Calu3 (cell line): ENCODE measurements at regions not wholly inside any gene's neighbourhood (a gene's known extent, or its start where the extent isn't known, plus 50 kb on each side); places are given as distances from the start of the nearest gene placed in this dataset.

Experiments used
- BruUV-seq: library from RNA; stranded (reverse); fragments of 400-500 nt; replicated peaks from 2 replicates; lab custom pipeline; 2021; lab: Mats Ljungman, UMichigan
- CTCF ChIA-PET: fragments of 300-600 bp; sonication (Branson Sonifier 250); formaldehyde crosslinking; loops from one replicate; lab custom pipeline; 2022; ENCODE audit warnings: antibody characterized with exemption; lab: Charles Lee
- DNase-seq: peaks from one replicate; pipeline ENCODE4 v3.0.0; 2022
- H3K27ac Mint-ChIP-seq: one replicate; pipeline ENCODE4 v1.8.0; 2022; ENCODE audit warnings: mixed read lengths; ENCODE audit not compliant: unreplicated experiment
- H3K27me3 Mint-ChIP-seq: one replicate; pipeline ENCODE4 v1.8.0; 2022; ENCODE audit warnings: mixed read lengths; ENCODE audit not compliant: unreplicated experiment
- H3K36me3 Mint-ChIP-seq: one replicate; pipeline ENCODE4 v1.8.0; 2022; ENCODE audit warnings: mild to moderate bottlenecking, moderate library complexity, mixed read lengths; ENCODE audit not compliant: insufficient read depth, unreplicated experiment
- H3K4me1 Mint-ChIP-seq: one replicate; pipeline ENCODE4 v1.8.0; 2022; ENCODE audit warnings: mild to moderate bottlenecking, low read depth, mixed read lengths; ENCODE audit not compliant: unreplicated experiment
- H3K4me3 Mint-ChIP-seq: one replicate; pipeline ENCODE4 v1.8.0; 2022; ENCODE audit warnings: mild to moderate bottlenecking, low read depth, moderate library complexity, mixed read lengths; ENCODE audit not compliant: unreplicated experiment
- H3K9me3 Mint-ChIP-seq: one replicate; pipeline ENCODE4 v1.8.0; 2022; ENCODE audit warnings: low read depth, mixed read lengths; ENCODE audit not compliant: unreplicated experiment
- intact Hi-C: fragments of 100-400 bp; cut with micrococcal nuclease; formaldehyde crosslinking; loops from one replicate; pipeline ENCODE4 v1.10.0; 2022; ENCODE audit not compliant: unreplicated experiment
- TF ChIP-seq, protein P1 (sequence below): fragments of 200-600 bp; IDR thresholded peaks from one replicate; pipeline ENCODE4 v1.8.0; 2022; ENCODE audit warnings: antibody characterized with exemption; ENCODE audit not compliant: unreplicated experiment

- TF ChIP-seq, protein P1, sequence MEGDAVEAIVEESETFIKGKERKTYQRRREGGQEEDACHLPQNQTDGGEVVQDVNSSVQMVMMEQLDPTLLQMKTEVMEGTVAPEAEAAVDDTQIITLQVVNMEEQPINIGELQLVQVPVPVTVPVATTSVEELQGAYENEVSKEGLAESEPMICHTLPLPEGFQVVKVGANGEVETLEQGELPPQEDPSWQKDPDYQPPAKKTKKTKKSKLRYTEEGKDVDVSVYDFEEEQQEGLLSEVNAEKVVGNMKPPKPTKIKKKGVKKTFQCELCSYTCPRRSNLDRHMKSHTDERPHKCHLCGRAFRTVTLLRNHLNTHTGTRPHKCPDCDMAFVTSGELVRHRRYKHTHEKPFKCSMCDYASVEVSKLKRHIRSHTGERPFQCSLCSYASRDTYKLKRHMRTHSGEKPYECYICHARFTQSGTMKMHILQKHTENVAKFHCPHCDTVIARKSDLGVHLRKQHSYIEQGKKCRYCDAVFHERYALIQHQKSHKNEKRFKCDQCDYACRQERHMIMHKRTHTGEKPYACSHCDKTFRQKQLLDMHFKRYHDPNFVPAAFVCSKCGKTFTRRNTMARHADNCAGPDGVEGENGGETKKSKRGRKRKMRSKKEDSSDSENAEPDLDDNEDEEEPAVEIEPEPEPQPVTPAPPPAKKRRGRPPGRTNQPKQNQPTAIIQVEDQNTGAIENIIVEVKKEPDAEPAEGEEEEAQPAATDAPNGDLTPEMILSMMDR: no peak
- H3K4me3 Mint-ChIP-seq: no peak overlapping the region
- no peak for DNase-seq
- no peaks in the 10 kb centered on the region for H3K27me3 Mint-ChIP-seq
- CTCF ChIA-PET: interaction anchor here (1.0 kb wide), 1 partner anchor 13 kb away, joined by 3 read pairs; no protein-coding TSS in a partner anchor
- no TSS peak for BruUV-seq
- intact Hi-C loops: no loop called here
- peaks cover 29% of the 10 kb centered on the region for H3K4me1 Mint-ChIP-seq
- peaks cover 3% of the 10 kb centered on the region for H3K9me3 Mint-ChIP-seq
- no peaks in the 10 kb centered on the region for H3K36me3 Mint-ChIP-seq
- no peak overlapping the region for H3K27ac Mint-ChIP-seq
Observed at GRCh38 chr1:199170711-199171110, 531.9 kb downstream of the PTPRC start.

DNA sequence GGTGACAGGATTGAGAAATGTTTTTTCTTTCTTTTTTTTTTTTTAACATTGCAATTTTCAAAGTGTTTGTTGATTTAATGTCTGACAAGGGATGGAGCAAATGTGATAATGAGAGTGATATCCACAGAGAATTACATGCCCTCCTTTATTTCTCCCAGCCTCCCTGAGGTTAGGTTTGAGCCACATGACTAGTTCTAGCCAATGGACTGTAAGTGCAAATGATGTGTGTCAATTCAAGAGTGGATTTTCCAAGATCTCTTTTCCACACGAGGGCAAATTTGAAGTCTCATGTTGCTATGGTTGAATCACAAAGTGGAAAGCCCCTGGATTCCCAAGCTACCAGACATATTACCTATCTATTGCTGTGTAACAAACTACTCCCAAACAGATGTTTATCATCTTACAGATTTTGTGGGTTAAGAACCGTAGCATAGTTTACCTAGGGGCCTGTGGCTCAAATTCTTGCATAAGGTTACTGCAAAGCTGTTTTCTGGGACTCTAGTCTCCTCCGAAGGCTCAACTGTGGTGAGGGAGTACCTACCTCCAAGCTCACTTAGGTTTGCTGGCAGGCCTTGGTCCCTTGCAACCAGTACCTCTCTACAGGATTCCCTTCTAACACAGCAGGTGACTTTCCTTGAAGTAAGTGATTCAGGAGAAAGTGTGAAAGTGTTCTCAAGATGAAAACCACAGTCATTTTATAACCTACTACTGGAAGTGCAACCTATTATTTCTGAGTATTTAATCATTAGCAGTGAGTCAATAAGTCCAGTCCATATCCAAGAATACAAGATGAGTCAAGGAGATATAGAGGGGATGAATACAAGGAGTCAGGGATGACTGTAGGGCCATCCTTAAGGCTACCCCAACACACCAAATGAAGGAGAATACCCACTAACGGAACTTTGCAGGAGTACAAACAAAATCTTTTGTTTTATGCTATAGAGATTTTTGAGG is 533.6 kb downstream of the PTPRC start:
- no TSS peak for BruUV-seq
- CTCF ChIA-PET: no interaction called here
- DNase-seq: no peak
- TF ChIP-seq, protein P1: no peak
- Mint-ChIP-seq H3K4me1 (peaks cover 29% of the 10 kb centered on the region), H3K4me3 (no peak overlapping the region), H3K27me3 (no peaks in the 10 kb centered on the region), H3K27ac (no peak overlapping the region), H3K36me3 (no peaks in the 10 kb centered on the region), H3K9me3 (peaks cover 3% of the 10 kb centered on the region)
- intact Hi-C loops: no loop called here

- intact Hi-C loops: no loop called here
- BruUV-seq: no TSS peak
- DNase-seq: no peak
- Mint-ChIP-seq H3K9me3 (peaks cover 3% of the 10 kb centered on the region), H3K36me3 (no peaks in the 10 kb centered on the region), H3K4me1 (peaks cover 27% of the 10 kb centered on the region), H3K4me3 (no peak overlapping the region), H3K27ac (no peak overlapping the region), H3K27me3 (no peaks in the 10 kb centered on the region)
- CTCF ChIA-PET: no interaction called here
- TF ChIP-seq, protein P1: no peak
Observed at GRCh38 chr1:199173356-199173755, 534.5 kb downstream of the PTPRC start.

DNA sequence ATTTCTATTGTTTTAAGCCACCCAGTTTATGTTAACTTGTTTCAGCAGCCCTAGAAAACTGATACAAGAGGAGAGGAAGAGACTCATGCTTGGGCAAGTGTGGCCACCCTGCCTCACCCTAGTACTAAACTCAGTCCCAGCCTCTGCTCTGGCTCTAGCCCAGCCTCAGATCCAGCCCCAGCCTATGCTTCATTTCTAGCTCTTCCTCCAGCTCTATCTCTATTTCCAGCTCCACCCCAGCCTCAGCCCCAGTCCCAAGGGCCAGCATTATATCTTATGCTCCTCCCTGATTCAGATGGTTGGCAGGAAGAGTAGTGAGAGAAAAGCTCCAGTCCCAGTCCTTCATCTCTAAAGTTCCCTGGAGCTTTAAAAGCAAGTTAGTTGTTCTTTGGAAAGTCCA is 535.5 kb downstream of the PTPRC start:
- H3K4me1 Mint-ChIP-seq: peaks cover 17% of the 10 kb centered on the region
- no TSS peak for BruUV-seq

More for the DNA sequence above, 535.5 kb downstream of the PTPRC start:
- CTCF ChIA-PET: no interaction called here
- Mint-ChIP-seq H3K36me3 (no peaks in the 10 kb centered on the region), H3K27ac (no peak overlapping the region), H3K4me3 (no peak overlapping the region), H3K27me3 (no peaks in the 10 kb centered on the region), H3K9me3 (peaks cover 3% of the 10 kb centered on the region)
- intact Hi-C loops: no loop called here
- no peak for DNase-seq
- TF ChIP-seq, protein P1: no peak
